Activated CD8-positive, alpha-beta T cell treated with anti-CD3 and anti-CD28 coated beads, Interleukin-2, amount 10 ng/mL, durations not matched to agents 7 days and 5 days (primary cell): ENCODE measurements at regions not wholly inside any gene's neighbourhood (a gene's known extent, or its start where the extent isn't known, plus 50 kb on each side); places are given as distances from the start of the nearest gene placed in this dataset.
"Not testable (repeated sequence)": the region's sequence is repeated elsewhere in the genome, so short reads cannot be mapped to it uniquely, and the experiment has no call there.

ENCODE experiments used
- ATAC-seq: fragments of 150-1000 bp; cut with Tn5 transposase; one replicate; pipeline ENCODE4 v1.10.0; 2021; ENCODE audit warnings: moderate library complexity
- CTCF ChIA-PET: fragments of 350-600 bp; sonication (Branson Sonifier 250); formaldehyde crosslinking; loops from one replicate; lab custom pipeline; 2021; ENCODE audit warnings: antibody characterized with exemption; lab: Charles Lee
- POLR2A ChIA-PET: fragments of 350-600 bp; sonication (Branson Sonifier 250); formaldehyde crosslinking; loops from one replicate; lab custom pipeline; 2021; ENCODE audit warnings: antibody characterized with exemption; lab: Charles Lee
- DNase-seq: peaks from one replicate; pipeline ENCODE4 v3.0.0-alpha.2; 2020
- H3K27ac Mint-ChIP-seq: one replicate; pipeline ENCODE4 v1.8.0; 2021; ENCODE audit warnings: mild to moderate bottlenecking, mixed read lengths
- H3K27me3 Mint-ChIP-seq: one replicate; pipeline ENCODE4 v1.8.0; 2021; ENCODE audit warnings: low read depth, mixed read lengths
- H3K36me3 Mint-ChIP-seq: one replicate; pipeline ENCODE4 v1.8.0; 2021; ENCODE audit warnings: low read depth, mixed read lengths
- H3K4me1 Mint-ChIP-seq: one replicate; pipeline ENCODE4 v1.8.0; 2021; ENCODE audit warnings: low read depth, mixed read lengths
- H3K4me3 Mint-ChIP-seq: one replicate; pipeline ENCODE4 v1.8.0; 2021; ENCODE audit warnings: mild to moderate bottlenecking, mixed read lengths
- H3K9me3 Mint-ChIP-seq: one replicate; pipeline ENCODE4 v1.8.0; 2022; ENCODE audit warnings: mixed read lengths; ENCODE audit not compliant: insufficient read depth

DNA sequence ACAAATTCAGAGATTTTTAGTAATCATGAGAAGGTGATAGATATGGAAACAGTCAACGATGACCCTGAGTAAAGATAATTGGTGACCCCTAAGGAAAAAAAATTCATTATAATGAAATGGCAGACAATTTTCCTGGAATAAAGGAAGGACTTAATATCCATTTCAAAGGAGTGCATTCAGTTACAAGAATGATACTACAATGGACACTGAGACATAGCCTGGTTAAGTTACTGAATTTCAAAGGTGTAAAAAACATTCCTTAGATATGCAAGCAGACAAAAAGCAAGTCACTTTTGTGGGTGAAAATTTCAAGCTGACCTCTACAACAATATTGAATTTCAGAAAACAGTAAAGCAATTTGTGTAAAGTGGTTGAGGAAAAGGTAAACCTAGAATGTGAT lies 1012.5 kb upstream of the SEMA6A start:
- no peak for ATAC-seq
- Mint-ChIP-seq H3K4me3 (no peak overlapping the region), H3K36me3 (no peaks in the 10 kb centered on the region), H3K27me3 (no peaks in the 10 kb centered on the region), H3K4me1 (no peaks in the 10 kb centered on the region), H3K9me3 (no peaks in the 10 kb centered on the region), H3K27ac (no peak overlapping the region)
- no peak for DNase-seq
- CTCF ChIA-PET = no interaction called here
- POLR2A ChIA-PET = no interaction called here

DNA sequence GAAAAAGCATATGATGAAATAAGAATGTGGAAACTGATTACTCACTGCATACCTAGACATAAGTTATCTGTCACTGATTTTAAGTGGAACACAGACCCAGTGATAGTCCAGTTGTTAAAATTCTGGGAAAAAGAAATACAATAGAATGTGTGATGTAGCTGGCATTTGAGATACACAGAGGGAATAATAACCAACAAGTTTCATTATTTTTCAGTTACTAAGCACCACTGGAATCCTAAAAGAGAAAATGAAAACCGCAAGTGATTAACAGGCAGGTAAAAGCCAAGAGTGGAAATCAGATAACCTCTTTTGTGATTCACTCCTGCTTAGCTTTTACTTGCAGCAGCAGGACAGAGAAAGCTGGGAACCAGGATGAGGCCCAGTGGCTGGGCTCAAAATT lies 994.0 kb upstream of the SEMA6A start:
- ChIA-PET POLR2A (no interaction called here), CTCF (no interaction called here)
- no peaks in the 10 kb centered on the region for H3K36me3 Mint-ChIP-seq
- H3K9me3 Mint-ChIP-seq = no peaks in the 10 kb centered on the region
- no peak overlapping the region for H3K27ac Mint-ChIP-seq
- no peak for DNase-seq
- H3K27me3 Mint-ChIP-seq = no peaks in the 10 kb centered on the region
- no peaks in the 10 kb centered on the region for H3K4me1 Mint-ChIP-seq
- no peak for ATAC-seq
- H3K4me3 Mint-ChIP-seq = no peak overlapping the region

DNA sequence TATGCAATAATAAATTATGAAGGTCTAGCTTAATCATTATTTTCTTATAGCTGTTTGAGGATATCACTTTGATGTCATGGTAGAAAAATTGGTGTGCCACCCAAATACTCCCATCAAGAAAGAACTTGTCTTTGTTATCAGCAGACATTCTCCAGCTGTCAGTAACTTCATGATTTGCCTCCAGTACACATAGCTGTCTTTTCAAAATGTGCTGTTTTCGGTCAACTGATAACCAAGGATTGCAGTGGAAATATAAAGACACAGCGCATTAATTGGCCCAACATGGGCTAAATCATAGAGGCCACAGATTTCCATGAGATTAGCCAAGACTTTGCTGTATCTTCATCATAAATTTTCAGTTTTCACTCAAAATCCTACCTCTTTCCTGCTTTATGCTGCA lies 993.5 kb upstream of the SEMA6A start:
- ChIA-PET CTCF (no interaction called here), POLR2A (no interaction called here)
- no peaks in the 10 kb centered on the region for H3K9me3 Mint-ChIP-seq
- no peaks in the 10 kb centered on the region for H3K36me3 Mint-ChIP-seq
- H3K4me1 Mint-ChIP-seq = no peaks in the 10 kb centered on the region
- H3K4me3 Mint-ChIP-seq = no peak overlapping the region
- ATAC-seq (no peak), DNase-seq (no peak)
- no peak overlapping the region for H3K27ac Mint-ChIP-seq
- no peaks in the 10 kb centered on the region for H3K27me3 Mint-ChIP-seq

DNA sequence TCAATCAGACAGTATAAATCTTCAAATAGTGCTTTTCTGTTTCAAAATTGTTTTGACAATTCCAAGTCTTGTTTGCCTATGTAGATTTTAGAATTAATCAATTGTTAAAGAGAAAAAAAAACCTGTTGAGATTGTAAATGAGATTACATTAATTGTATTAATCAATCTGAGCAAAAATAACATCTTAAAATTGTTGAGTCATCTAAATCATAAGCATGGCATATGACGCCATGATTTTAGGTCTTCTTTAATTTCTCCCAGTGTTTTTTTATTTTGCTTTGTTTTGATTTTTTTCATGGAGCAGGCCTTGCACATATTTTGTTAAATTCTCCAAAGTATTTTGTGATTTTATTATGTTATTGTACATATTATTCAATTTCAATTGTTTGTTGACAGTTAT lies 988.0 kb upstream of the SEMA6A start:
- ATAC-seq = no peak
- Mint-ChIP-seq H3K9me3 (no peaks in the 10 kb centered on the region), H3K4me3 (no peak overlapping the region), H3K4me1 (no peaks in the 10 kb centered on the region), H3K27ac (no peak overlapping the region), H3K27me3 (no peaks in the 10 kb centered on the region), H3K36me3 (no peaks in the 10 kb centered on the region)
- CTCF ChIA-PET = no interaction called here
- POLR2A ChIA-PET = no interaction called here
- no peak for DNase-seq

DNA sequence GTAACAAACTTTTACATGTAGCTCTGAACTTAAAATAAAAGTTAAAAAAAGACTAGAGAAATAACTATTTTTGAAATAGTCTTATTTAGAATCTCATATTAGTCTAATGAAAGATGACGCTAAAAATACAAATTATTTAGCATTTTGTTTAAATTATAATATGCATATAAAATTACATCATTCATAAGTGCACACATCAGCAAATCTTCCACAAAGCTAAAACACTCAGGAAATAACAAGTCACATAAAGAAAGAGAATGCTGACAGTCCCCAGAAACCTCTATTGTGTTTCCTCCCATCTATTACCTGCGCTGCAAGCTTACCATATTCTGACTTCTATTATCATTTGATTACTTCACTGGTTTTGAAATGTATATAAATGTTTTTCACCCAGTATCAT lies 986.9 kb upstream of the SEMA6A start:
- Mint-ChIP-seq H3K4me1 (no peaks in the 10 kb centered on the region), H3K27me3 (no peaks in the 10 kb centered on the region), H3K27ac (no peak overlapping the region), H3K4me3 (no peak overlapping the region), H3K9me3 (no peaks in the 10 kb centered on the region), H3K36me3 (no peaks in the 10 kb centered on the region)
- DNase-seq (no peak), ATAC-seq (no peak)
- POLR2A ChIA-PET = no interaction called here
- CTCF ChIA-PET = no interaction called here

DNA sequence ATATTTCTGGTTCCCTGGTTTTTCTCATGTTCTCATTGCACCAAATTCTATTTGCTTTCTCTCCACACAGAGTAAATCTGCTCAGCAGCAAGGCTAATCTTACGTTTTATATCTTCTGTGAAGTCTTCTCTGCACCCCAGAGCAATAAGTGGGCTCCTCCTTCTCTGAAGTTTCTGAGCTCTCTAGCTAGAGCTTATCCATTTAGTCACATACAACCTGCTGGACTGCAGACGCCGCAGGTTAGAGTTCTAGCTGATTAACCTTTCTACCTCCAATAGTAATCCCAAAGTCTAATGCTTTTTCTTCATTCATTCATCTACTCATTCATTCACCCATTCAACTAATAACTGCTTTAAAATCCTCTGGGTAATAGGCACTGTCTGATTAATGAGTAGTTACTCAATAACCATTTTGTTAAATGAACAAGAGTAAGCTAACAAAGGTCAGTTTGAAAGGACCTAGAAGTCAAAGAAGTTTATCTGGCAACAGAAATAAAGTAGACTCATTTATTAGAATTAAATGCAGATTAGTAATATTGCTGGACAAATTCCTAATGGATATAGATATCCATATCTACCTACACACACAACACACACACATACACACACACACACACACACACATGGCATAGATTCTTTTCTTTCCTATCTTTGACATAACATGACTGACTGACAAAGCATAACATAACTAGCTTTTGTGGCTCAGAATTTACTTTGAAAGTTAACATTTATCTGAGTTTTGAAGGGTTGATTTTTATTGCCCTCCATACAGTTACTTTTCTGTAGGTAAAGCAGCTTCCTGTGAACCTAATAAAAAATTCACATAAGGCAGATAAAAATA lies 984.6 kb upstream of the SEMA6A start:
- Mint-ChIP-seq H3K27me3 (no peaks in the 10 kb centered on the region), H3K4me3 (no peak overlapping the region), H3K4me1 (no peaks in the 10 kb centered on the region), H3K27ac (no peak overlapping the region), H3K9me3 (peaks cover 6% of the 10 kb centered on the region), H3K36me3 (no peaks in the 10 kb centered on the region)
- ATAC-seq (no peak), DNase-seq (no peak)
- CTCF ChIA-PET = no interaction called here
- POLR2A ChIA-PET = no interaction called here

DNA sequence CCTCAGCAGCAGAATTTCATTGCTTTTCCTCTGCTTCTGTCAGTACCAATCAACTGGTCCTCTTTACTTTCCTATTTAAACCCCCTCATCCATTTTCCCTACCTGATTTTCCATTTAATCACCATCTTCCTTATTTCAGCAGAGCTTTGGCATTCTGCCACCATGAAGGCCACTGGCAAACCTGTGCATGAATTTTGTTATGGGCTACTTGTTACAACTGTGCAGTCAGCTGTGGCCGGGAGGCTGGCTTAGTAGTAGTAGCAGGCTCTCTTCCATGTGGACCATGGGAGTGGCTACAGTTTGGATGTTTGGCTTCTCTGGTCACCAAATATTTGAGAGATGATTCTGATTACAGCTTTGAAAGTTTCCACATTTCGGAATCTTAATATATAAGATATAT lies 976.6 kb upstream of the SEMA6A start:
- peaks cover 9% of the 10 kb centered on the region for H3K9me3 Mint-ChIP-seq
- no peak overlapping the region for H3K27ac Mint-ChIP-seq
- ATAC-seq = no peak
- CTCF ChIA-PET = no interaction called here
- DNase-seq = no peak
- no peaks in the 10 kb centered on the region for H3K36me3 Mint-ChIP-seq
- no peaks in the 10 kb centered on the region for H3K4me1 Mint-ChIP-seq
- no peaks in the 10 kb centered on the region for H3K27me3 Mint-ChIP-seq
- H3K4me3 Mint-ChIP-seq = no peak overlapping the region
- POLR2A ChIA-PET = no interaction called here

DNA sequence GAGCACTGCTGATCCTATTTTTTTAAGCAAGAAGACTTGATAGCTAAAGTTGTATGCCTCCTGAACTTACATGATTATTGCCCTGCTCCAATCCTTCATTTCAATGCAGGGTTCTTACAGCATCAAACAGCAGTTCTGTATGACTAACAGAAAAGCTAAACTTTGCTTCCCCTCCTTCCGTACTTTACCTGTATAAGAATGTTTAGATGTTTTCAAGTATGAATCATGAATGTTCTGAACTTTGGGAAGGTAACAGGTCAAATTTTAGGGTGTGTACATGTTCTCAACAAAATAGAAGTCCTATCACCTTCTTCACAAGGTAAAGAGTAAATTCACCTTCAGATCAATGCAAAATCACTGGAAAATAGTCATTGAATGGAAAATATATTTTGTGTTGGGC lies 972.6 kb upstream of the SEMA6A start:
- Mint-ChIP-seq H3K4me1 (no peaks in the 10 kb centered on the region), H3K27ac (no peak overlapping the region), H3K9me3 (peaks cover 3% of the 10 kb centered on the region), H3K36me3 (no peaks in the 10 kb centered on the region), H3K27me3 (no peaks in the 10 kb centered on the region), H3K4me3 (no peak overlapping the region)
- POLR2A ChIA-PET = no interaction called here
- DNase-seq = no peak
- CTCF ChIA-PET = no interaction called here
- no peak for ATAC-seq

DNA sequence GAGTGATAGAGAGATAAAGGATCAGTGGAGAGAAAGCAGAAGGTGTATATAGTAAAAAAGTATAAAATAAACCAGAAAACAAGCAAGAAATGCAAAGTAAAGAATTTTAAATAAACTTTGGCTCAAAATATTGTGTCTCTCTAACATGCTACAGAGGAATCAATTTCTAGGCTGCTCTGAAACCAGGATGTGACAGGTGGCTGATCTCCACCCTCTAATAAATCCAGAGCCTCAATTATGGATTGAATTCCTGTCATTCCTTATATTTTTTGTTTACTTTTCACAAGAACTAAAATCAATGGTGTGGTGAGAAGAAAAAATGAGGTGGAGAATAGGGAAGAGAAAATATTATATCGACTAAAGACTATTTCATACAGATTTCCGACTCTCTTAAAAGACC lies 965.1 kb upstream of the SEMA6A start:
- no peaks in the 10 kb centered on the region for H3K4me1 Mint-ChIP-seq
- no peak overlapping the region for H3K4me3 Mint-ChIP-seq
- DNase-seq (no peak), ATAC-seq (no peak)
- no peak overlapping the region for H3K27ac Mint-ChIP-seq
- no peaks in the 10 kb centered on the region for H3K27me3 Mint-ChIP-seq
- no peaks in the 10 kb centered on the region for H3K36me3 Mint-ChIP-seq
- peaks cover 5% of the 10 kb centered on the region for H3K9me3 Mint-ChIP-seq
- POLR2A ChIA-PET = no interaction called here
- CTCF ChIA-PET = no interaction called here

DNA sequence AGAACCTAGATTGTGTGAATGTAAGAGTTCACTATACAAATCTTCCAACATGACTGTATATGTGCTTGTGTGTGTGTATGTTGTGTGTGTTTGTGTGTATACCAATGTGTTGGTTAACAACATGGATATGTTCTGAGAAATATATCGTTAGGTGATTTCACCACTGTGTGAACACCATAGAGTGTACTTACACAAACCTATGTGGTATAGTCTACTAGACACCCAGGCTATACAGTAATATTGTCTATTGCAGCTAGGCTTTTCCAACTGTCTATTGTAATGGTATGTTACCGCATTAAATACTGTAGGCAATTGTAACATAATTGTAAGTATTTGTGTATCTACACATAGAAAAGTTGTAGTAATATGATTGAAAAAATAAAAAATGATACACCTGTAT lies 959.2 kb upstream of the SEMA6A start:
- Mint-ChIP-seq H3K4me1 (no peaks in the 10 kb centered on the region), H3K36me3 (no peaks in the 10 kb centered on the region), H3K9me3 (peaks cover 5% of the 10 kb centered on the region), H3K27ac (no peak overlapping the region), H3K27me3 (no peaks in the 10 kb centered on the region), H3K4me3 (no peak overlapping the region)
- ChIA-PET CTCF (no interaction called here), POLR2A (no interaction called here)
- ATAC-seq (no peak), DNase-seq (no peak)

DNA sequence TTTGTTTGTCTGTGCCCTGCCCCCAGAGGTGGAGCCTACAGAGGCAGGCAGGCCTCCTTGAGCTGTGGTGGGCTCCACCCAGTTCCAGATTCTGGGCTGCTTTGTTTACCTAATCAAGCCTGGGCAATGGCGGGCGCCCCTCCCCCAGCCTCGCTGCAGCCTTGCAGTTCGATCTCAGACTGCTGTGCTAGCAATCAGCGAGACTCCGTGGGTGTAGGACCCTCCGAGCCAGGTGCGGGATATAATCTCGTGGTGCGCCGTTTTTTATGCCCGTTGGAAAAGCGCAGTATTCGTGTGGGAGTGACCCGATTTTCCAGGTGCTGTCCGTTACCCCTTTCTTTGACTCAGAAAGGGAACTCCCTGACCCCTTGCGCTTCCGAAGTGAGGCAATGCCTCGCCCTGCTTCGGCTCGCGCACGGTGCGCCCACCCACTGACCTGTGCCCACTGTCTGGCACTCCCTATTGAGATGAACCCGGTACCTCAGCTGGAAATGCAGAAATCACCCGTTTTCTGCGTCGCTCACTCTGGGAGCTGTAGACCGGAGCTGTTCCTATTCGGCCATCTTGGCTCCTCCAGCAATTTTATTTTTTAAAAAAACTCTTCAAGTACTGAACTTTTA lies 958.5 kb upstream of the SEMA6A start:
- H3K4me1 Mint-ChIP-seq, DNase-seq, ATAC-seq, H3K27me3 Mint-ChIP-seq, H3K4me3 Mint-ChIP-seq, POLR2A ChIA-PET, H3K9me3 Mint-ChIP-seq, H3K27ac Mint-ChIP-seq, H3K36me3 Mint-ChIP-seq, CTCF ChIA-PET: not testable (repeated sequence)

DNA sequence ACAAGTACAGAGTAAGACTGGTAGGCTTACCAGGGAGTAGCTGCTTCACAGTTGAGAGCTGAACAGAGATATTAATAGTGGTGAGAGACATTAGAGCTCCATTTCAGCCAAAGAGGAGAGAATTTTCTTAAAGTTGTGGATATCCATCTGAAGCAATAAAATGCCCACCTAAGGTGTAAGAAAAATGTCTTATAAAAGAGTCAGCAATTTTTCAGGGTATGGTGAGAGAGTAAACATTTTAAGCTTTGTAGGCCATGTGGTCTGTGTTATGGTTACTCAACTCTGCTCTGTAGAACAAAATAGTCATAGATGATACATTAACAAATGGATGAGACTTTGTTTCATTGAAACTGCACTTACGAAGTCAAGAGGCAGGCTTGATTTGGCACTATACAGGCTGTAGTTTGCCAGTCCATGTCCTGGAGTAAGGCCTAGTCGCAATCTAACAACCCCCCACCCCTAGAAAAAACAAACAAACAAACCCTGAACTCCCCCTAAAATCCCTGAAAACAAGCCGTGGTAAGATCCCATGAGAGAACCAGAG lies 945.4 kb upstream of the SEMA6A start:
- Mint-ChIP-seq H3K27ac (no peak overlapping the region), H3K4me1 (no peaks in the 10 kb centered on the region), H3K36me3 (no peaks in the 10 kb centered on the region), H3K9me3 (peaks cover 5% of the 10 kb centered on the region), H3K27me3 (no peaks in the 10 kb centered on the region), H3K4me3 (no peak overlapping the region)
- CTCF ChIA-PET = no interaction called here
- POLR2A ChIA-PET = no interaction called here
- ATAC-seq = no peak
- DNase-seq = no peak
